ENCODE measurements at regions not wholly inside any gene's neighbourhood (a gene's known extent, or its start where the extent isn't known, plus 50 kb on each side); places are given as distances from the start of the nearest gene placed in this dataset.

DNA sequence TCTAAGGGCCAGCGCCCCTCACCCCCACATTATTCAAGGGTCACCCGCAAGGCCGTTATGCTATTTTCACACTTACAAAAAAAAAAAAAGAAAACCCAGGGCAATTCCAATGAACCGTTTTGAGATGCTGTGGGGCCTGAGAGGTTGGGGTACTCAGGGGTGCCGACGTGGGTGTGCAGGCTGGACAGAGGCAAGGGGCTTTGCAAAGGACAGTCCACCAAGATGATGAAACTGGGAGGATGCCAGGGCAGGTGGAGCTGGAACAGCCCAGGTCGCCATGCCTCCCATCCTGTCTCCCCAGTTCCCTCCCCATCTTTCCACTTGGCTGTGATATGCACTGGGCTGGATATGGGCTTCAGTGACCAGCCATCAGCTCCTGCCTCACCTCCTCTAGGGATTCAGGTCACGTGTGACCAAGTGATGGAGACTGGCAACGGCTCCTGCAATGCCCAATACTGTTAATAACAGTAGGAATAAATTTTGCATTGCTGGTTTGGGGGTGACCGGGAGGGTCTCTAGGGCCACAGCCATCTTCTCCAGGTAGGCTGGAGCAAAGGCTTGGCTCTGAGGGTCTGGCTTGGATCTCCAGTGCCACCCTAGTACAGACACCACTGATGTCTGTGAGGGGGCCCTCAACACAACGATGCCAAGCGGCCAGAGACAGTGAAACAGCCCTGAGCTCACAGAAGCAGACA is 151.3 kb upstream of the TNRC6C start:
- no peak for ATAC-seq

DNA sequence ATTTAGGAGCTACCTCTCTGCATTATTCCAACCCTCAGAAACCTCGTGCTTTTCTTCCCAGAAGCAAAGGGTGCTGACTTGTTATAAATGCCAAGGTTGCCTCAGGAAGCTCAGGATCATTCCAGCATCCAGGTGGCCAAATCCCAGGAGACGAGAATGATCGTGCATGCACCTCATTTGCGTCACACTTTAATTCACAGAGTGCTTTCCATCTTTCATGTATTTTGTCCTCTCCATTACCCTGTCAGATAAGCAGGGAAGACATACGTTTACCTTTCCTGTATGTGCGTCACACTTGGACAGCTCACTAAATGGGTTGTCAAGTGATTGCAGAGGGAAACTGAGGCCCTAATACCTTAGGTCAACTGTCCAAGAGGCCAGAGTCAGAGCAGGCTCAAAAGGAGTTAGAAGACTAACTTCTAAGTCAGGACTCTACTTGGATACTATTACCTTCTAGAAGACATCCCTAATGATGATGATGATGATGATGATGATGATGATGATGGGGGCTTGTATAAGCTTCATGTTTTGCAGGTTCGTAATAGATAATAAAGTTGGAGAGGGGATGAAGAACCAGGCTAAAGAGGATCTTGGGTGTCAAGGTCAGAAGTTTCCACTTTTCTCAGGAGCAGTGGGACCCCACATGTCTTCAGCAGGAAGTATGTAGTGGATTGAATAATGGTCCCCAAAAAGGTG is 150.6 kb upstream of the TNRC6C start:
- no peak for ATAC-seq

DNA sequence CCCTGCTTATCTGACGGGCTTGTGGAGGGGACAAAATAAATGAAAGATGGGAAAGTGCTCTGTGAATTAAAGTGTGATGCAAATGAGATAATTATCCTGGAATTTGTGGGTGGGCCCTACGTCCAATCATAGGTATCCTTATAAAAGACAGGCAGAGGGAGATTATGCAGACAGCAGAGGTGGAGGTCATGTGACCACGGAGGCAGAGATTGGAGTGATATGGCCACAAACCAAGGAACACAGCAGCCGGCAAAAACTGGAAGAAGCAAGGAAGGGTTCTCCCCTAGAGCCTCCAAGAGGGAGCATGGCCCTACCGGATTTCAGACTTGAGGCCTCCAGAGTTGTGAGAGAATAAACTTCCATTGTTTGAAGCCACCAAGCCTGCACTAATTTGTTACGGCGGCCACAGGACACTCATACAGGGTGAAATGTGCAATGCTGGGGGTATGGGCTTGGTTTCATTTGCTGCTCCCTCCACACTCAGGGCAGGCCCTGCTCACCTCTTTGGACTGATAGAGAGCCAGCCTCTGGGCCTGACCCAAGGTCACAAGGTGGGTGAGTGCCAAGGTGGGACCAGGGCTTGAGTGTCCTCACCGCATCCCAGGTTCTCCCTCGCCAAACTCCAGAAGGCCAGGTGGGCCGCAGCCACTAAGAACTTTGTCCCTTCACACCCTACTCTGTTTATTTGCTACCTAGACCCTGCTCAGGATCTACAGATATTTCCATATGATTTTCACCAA is 149.6 kb upstream of the TNRC6C start:
- ATAC-seq: no peak

DNA sequence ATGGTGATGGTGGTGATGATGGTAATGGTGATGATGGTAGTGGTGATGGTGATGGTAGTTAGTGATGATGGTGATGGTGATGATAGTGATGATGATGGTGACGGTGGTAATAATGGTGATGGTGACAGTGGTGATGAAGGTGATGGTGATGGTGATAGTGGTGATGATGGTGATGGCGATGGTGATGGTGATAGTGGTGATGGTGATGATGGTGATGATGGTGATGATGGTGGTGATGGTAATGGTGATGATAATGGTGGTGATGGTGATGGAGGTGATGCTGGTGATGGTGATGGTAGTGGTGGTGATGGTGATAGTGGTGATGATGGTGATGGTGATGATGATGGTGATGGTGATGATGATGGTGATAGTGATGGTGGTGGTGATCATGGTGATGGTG is 148.7 kb upstream of the TNRC6C start:
- ATAC-seq: no peak

DNA sequence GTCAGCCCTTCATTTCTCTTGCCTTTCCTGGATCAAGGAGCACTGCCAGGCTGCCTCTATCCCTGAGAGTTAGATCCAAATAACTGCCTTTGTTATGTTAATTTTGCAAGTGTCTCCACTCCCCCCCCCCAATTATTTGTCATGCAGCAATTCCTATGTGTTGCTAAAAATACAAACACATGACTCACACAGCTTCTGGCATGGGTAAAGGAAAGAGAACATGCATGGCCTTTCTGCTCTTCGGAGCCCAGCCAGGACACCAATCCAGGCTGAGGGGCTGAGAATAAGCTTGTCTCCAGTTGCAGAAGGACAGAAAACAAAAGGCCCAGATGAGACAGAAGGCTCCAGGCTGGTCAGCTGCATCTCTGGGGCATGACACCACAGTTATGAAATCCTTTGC is 148.0 kb upstream of the TNRC6C start:
- ATAC-seq: no peak

DNA sequence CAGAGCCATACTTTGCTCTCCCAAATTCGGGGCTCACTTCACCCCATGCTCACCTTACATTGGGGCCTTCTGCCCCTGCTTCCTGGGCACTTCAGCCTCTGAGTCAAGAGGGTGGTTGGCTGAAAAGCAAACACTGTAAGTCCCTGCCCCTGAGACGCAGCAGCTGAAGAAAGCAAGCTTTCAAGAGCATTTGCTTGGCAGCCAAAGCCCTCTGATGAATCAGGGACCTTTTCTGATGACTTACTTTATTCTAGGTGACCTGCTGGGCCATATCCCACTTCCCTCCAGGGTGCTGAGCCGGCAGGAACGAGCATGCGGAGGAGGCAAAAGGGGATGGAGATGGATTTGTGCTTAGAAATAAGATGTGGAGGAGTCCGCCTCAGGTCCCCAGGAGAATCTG is 147.0 kb upstream of the TNRC6C start:
- no peak for ATAC-seq

DNA sequence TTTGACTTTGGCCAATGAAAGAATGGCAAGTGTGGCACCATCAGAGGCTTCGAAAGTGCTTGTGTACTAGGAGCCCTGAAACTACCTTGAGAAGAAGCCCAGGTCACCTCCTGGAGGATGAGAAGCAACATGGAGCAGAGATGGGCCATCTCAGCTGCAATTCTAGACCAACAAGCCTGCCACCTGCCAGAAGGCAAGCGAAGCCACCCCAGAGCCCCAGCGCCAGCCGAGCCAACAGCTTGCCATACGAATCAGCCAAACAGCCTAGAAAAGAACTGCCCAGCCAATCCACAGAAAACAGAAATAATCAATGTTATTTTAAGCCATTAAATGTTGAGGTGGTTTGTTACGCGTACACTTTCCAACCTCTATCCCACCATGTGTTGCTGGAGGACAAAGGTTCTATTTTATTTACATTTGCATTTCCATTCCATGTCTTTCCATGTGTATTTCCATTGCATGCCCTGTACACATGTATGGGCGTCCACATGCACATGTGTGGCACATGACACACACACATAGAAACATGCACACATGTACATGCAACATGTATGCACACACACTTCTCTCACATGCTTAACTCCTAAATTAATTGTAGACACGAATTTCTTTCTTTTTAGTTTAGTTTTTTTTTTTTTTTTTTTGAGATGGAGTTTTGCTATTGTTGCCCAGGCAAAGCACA is 144.3 kb upstream of the TNRC6C start:
- no peak for ATAC-seq

DNA sequence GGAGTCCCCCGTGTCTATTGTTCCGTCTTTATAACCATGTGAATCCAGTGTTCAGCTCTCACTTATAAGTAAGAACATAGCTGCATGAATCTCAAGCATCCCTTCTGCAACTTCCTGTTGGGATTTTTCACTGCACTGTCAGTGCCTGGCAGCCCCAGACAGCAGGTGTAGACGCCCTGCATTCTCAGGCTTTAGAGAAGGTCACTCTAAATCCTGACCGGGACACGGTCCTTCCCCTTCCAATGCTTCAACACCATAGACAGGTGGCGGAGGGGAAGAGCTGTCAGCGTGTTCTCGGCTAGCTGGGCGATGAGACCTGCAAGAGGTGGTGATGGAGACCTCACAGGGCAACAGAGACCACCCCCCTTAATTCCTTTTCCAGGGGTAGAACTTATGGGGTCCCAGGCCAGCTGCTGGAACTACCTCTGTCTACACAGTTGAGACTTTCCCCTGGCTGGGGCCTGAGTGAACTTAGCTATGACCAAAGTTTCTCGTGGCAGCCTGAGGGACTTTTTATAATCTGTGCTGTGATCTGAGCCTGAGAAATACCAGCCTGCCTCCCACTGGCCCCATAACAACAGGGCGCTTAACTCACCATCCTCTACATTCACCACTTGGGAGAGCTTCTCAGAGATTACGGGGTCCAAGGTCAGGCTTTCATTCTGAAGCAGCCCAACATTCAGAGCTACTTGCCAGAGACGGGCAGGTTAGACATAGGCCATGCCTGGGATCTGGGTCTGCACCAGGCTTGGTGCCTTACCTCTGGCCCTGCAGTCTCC is 143.2 kb upstream of the TNRC6C start:
- ATAC-seq: no peak

DNA sequence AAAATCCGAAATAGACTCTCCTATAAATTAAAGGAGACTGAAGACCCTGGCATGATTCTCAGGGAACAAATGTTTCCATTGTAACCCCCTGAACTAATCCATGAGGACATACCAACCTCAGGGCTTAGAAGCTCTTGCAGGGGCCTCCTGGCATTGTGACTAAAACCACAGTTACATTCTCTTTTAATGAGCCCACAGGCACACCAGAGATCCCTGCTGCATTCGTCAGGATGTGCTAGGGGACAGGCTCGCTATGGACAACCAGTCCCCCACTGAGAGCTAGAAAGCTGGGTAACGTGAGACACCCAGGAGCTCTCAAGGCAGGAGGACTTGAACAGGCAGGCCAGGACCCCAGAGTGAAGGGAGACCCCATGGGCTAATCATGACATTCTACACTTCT is 140.6 kb upstream of the TNRC6C start:
- ATAC-seq: no peak

DNA sequence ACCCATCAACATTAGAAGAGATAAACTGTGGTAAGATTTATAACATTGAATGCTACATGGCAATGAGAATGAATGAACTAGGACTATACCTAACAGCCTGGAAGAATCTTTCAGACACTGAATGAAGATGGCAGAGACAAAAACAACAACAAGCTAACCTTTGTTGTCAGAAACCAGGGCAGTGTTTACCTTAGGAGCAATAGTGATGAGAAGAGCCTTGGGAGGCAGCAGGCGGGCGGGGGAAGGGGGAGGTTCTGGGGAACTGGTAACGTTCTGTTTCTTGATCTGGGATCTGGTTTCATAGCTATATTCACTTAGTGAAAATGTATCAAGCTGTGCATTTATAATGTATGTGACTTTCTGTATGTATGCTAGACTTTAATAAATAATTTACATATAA is 139.0 kb upstream of the TNRC6C start:
- ATAC-seq: no peak

DNA sequence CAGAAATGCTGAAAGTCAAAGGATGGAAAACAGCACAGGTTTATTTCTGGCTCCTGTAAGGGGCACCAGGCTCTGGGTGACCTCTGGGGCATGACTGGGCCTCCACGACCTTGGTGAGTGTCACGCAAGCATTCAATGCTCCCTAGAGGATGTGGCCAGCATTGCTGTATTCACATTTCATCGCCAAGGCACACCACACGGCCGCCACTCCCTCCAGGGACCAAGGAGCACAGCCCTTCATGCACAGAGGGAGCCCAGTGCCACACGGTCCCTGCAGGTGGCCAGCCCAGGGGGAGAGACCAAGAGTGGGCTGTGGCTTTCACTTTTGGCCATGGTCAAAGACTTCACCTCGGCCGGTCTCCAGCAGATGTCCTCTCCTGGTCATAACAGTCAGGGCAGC is 137.4 kb upstream of the TNRC6C start:
- ATAC-seq: no peak

DNA sequence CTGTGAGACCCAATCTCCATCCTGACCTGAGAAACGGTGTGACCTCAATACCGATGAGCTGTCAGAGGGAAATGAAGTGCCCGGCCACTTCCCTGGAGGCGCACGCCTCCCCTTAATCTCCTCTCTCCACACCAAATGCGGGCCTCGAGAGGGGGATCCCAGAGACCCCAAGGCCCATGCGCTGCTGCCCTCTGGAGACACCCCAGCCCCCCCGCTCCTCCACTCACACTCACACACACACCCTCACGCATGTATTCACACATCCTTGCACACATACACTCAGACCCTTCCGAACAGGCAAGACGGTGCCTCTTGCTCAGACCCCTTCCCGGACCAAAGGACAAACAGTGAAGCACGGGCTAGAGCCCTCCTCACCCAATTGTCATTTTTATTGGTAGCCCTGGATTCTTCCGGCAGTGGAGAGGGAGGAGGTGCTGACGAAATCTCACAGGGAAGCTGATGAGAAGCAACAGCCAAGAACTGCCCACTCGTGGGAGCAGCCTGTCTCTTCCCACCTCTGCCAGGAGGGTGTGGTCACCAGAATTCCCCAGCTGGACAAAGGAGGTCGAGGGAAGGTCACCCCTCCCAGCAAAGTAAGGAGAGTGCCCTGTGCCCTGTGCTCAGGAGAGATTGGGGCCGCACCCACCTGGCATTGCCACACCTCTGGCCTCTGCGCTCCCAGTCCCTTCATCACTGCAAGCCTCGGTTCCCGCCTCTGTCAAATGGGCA is 136.0 kb upstream of the TNRC6C start:
- no peak for ATAC-seq

DNA sequence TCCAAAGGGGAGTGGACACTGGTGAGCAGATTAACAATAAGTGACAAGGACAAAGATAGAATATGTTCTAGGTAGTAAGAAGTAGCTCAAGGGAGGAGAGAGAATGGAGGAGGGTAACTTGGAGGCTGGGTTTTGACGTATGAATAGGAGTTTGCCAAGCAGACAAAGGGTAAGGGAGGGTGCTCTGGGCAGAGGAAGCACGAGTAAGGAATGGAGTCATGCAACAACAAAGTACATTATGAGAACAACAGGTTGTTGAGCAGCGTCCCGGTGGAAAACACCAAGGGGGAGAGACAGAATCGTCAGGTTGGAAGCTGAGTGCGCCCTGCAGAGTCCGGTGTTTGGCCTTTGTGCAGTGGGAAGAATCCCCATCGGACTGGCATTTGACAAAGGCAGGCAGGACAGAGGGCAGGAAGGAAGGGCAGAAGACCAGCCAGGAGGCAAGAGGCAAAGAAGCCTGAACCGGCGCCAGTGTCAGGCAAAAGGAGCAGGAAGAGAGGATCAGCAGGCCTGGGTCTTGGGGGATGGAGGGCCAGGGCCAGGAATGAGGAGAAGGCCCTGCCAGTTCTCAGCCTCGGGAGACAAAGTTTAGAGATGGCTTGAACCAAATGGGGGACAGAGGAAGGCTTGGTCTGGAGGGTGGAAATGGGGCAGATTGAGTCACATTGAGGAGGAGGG is 134.3 kb upstream of the TNRC6C start:
- ATAC-seq: no peak

DNA sequence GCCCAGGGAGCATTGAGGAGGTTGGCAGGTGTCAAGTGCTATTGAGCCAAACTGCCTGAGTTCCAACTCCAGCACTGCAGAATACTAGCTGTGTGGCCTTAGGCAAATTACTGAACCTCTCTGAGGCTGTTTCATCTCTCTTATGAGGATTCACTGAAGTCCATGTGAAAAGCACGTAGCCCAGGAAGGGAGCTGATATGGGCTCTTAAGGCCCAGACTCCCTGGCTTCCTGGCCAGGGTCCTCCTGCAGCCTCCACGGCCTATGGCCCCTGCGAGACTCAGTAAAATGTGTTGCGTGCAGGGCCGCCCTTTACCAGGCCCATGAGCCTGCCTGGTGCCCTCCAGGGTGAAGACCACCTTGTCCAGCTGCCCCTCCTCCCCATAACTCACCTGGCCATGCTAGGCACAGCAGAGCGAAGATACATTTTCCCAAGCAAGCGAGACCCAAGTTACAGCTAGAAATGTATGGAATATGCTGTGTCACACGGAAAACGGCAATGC is 133.7 kb upstream of the TNRC6C start:
- no peak for ATAC-seq

DNA sequence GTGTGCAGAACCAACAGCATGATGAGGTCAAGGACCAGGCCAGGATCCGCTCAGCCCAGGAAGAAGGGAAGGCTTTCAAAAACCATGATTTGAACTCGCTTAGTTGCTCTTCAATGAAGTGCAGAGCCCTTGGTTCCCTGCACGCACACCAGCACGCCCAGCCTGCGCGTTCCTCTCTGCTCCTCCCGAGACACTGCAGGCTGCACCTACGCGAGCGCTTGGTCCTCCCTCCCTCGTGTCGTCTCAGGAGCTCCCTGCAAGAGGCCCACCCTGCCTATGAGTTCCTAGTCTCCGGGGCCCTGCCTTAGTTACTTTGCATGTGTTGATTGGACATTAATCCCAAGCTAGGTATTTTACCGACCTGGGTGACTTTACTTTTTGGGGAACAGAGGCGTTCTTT is 132.9 kb upstream of the TNRC6C start:
- ATAC-seq: no peak

DNA sequence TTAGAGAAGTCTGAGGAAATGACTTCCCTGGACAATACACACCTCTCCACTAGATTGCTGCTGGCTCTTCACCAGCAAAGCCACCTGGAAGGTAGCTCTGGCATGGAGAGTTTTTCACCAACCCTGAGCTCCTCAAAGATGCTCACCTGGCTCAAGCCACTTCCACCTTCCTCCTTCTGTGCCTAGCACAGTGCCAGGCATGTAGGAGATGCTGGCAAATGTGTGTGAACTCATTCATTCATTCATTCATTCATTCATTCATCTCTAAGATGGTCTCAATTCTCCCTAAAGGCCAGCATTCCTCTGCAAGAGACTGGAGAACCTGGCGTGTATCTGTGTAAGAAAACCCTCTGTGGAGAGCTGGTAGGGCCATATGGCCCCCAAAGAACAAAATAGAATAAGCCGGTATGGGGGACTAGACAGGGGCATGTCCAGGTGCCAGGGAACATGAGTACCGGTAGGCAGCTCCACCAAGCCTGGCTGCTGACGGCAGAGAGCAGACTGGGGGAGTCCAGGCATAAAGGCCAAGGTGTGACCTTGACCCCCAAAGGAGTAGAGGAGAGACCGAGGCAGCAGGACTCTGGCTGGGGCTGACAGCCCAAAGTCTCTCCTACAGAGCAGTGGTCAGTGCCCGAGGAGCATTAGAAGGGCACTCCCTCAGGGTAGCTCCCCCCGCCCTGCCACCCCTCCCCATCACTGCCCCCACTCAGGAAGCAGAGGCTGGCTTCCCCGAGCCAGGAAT is 132.2 kb upstream of the TNRC6C start:
- ATAC-seq: no peak

DNA sequence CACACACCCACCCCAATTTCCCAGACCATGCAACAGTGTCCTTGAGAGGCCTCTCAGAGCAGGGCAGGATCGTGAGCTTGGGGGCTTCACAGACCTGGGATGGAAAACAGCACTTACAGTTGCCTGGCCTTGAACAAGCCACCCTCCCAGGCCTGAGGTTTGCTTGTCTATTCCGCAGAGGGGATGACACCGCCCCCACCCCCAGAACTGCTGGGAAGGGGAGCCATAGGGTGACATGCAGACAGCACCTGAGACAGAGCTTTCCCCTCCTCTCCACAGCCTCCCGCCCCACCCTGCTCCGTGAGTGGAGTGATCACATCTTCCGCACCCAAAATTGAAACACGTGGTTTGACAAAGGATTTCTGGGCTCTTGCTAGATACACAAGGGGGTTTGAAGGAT is 131.5 kb upstream of the TNRC6C start:
- no peak for ATAC-seq

DNA sequence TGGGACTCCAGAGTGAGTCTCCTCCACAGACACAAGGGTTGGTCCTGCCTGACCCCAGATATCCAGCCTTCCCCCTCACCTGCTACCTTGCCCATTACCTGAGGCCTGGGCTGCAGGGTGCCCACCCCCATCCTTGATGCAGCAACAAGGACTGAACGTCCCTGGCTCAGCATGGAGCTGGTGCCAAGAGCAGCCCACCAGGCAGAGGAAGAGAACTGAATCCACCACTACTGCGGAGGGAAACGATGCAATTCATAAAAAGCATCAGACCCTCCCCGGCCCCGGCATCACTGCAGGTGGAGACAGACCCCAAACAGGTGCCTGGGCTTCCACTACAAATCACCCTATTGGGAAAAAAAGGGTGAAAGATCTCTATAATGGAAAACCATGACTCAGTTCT is 131.0 kb upstream of the TNRC6C start:
- ATAC-seq: no peak

DNA sequence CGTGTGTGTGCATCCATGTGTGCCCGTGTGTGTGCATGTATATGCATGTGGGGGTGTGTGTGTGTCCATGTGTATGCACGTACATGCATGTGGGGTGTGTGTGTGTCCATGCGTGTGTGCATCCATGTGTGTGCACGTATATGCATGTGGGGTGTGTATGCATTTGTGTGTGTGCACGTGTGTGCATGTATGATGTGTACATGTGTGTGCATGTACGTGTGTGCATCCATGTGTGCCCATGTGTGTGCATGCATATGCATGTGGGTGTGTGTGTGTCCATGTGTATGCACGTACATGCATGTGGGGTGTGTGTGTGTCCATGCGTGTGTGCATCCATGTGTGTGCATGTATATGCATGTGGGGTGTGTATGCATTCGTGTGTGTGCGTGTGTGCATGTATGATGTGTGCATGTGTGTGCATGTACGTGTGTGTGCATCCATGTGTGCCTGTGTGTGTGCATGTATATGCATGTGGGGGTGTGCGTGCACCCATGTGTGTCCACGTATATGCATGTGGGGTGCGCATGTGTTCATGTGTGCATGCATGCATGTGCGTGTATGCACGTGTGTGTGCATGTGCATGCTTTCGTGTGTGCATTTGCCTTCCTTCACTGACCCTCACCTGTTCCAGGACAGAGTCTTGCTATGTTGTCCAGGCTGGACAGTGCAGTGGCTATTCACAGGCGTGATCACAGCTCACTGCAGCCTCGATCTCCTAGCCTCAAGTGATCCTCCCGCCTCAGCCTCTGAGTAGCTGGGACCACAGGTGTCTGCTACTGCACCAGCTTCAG is 129.6 kb upstream of the TNRC6C start:
- no peak for ATAC-seq

Data from activated CD4-positive, CD25-positive, alpha-beta regulatory T cell treated with anti-CD3 and anti-CD28 coated beads, Interleukin-2, amount 50 U/mL, for 24 hours (primary cell).